ENCODE measurements at regions not wholly inside any gene's neighbourhood (a gene's known extent, or its start where the extent isn't known, plus 50 kb on each side); places are given as distances from the start of the nearest gene placed in this dataset.

- DNase-seq (ENCODE audit: low read depth in 1 of 2, low spot score in 2 of 2) = no peak
- H3K27me3 ChIP-seq (replicated peaks) = no peaks in the 10 kb centered on the region
- H3K4me1 ChIP-seq (replicated peaks) = no peaks in the 10 kb centered on the region
- no peaks in the 10 kb centered on the region for H3K9me3 ChIP-seq (replicated peaks)
- no peaks in the 10 kb centered on the region for H3K36me3 ChIP-seq
- no peak overlapping the region for H3K4me3 ChIP-seq
- no peak overlapping the region for H3K27ac ChIP-seq
Observed at GRCh38 chr15:61621865-61622264, 392.8 kb upstream of the RORA start.

DNA sequence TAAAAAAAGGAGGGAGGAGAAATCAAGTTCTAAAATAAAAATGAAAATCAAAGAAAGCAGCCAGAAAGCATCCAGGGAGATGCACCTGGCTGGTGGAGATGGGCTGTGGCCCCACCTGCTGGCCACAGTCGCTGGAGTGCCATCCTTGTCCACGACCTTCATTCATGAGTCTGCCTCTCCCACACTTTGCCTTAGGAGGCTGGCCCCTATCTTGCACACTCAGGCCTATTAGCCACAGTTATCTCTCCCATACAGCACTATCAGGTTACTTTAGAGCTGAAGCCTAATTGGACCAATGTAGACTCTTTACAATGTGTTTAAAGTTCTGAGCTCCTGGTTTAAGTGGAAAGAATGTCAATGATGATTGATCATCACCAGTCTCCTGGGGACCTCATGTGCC is 392.0 kb upstream of the RORA start:
- H3K27ac ChIP-seq = no peak overlapping the region
- no peaks in the 10 kb centered on the region for H3K27me3 ChIP-seq (replicated peaks)
- no peak overlapping the region for H3K4me3 ChIP-seq
- H3K36me3 ChIP-seq = no peaks in the 10 kb centered on the region
- H3K4me1 ChIP-seq (replicated peaks) = no peaks in the 10 kb centered on the region
- no peak for DNase-seq (ENCODE audit: low read depth in 1 of 2, low spot score in 2 of 2)
- H3K9me3 ChIP-seq (replicated peaks) = no peaks in the 10 kb centered on the region

DNA sequence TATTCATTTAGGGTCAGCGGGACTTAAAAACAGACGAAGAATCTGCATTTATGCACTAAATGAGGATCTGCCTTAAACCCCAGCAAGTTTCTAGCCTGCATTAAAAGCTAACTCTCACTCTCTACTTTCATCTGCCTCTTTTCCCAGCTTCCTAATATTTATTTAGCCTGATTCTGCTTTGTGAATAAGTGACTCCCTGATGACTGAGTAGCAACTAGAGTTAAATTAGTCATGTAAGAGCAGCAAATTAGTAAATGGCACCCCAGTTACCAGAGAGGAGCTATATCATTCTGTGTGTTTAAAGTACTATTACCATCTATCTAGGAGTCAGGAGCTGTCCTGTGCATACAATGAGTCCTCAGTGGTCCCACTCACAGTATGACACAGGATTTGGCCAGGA is 391.0 kb upstream of the RORA start:
- no peak overlapping the region for H3K4me3 ChIP-seq
- H3K4me1 ChIP-seq (replicated peaks) = no peaks in the 10 kb centered on the region
- H3K27me3 ChIP-seq (replicated peaks) = no peaks in the 10 kb centered on the region
- H3K27ac ChIP-seq = no peak overlapping the region
- H3K9me3 ChIP-seq (replicated peaks) = no peaks in the 10 kb centered on the region
- no peaks in the 10 kb centered on the region for H3K36me3 ChIP-seq
- DNase-seq (ENCODE audit: low read depth in 1 of 2, low spot score in 2 of 2) = no peak

DNA sequence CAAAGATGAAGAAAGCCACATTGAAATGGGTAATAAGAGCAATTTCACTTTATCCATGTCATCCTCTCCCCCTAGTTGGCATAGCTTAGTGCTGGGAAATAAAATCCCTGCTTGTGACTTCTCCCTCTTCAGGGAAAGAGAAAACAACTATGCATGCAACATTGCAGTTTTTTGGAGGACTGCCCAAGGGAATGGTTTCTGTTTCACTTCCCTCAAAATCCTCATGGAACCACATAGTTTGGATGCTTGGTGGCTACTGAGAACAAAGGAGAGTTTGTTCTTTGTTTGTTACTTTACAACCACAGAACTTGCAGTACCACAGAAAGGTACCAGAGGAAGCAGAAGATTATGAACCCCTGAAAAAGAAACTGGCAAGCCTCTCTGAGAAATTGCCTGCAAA is 384.6 kb upstream of the RORA start:
- no peaks in the 10 kb centered on the region for H3K36me3 ChIP-seq
- H3K9me3 ChIP-seq (replicated peaks) = no peaks in the 10 kb centered on the region
- no peak for DNase-seq (ENCODE audit: low read depth in 1 of 2, low spot score in 2 of 2)
- H3K27me3 ChIP-seq (replicated peaks) = no peaks in the 10 kb centered on the region
- H3K4me3 ChIP-seq = no peak overlapping the region
- H3K27ac ChIP-seq = no peak overlapping the region
- no peaks in the 10 kb centered on the region for H3K4me1 ChIP-seq (replicated peaks)

DNA sequence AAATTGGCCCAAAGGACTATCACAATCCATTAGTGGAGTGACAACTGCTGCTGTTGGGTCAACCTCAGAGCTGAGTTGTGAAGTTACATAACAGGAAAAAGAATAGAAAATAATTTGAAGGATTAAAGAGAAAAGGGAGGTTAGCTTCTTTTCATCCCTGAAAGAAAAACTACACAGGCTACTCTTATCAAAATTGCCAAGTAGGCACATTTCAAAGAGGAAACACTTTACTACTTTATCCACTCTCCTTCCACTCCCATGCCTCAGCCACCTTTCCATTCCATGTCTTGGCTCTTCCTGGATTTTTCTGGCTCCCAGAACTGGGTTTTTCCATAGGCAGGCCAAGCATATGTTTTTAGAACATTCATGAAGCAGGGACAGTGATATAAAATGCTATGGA is 384.0 kb upstream of the RORA start:
- no peak overlapping the region for H3K4me3 ChIP-seq
- H3K27me3 ChIP-seq (replicated peaks) = no peaks in the 10 kb centered on the region
- DNase-seq (ENCODE audit: low read depth in 1 of 2, low spot score in 2 of 2) = no peak
- H3K9me3 ChIP-seq (replicated peaks) = no peaks in the 10 kb centered on the region
- no peaks in the 10 kb centered on the region for H3K36me3 ChIP-seq
- no peak overlapping the region for H3K27ac ChIP-seq
- H3K4me1 ChIP-seq (replicated peaks) = no peaks in the 10 kb centered on the region

DNA sequence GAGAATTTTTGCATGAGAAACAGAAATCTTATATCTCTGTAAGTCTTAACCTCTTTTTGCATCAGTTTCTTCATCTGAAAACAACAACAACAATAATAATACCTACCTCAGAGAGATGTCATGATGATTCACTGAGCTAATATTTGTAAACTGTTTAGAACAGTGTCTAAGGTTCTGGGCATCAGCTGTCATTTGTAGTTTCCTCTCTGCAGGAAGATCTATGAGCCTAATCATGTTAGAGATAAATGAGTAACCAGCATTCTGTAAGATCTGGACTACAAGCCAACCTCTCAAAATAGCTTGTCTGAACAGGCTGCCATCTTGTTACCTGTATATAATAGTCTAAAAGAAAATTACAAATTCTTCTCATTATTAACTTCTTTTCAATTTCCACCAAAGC is 383.0 kb upstream of the RORA start:
- no peaks in the 10 kb centered on the region for H3K4me1 ChIP-seq (replicated peaks)
- H3K4me3 ChIP-seq = no peak overlapping the region
- DNase-seq (ENCODE audit: low read depth in 1 of 2, low spot score in 2 of 2) = no peak
- no peaks in the 10 kb centered on the region for H3K27me3 ChIP-seq (replicated peaks)
- no peak overlapping the region for H3K27ac ChIP-seq
- H3K9me3 ChIP-seq (replicated peaks) = no peaks in the 10 kb centered on the region
- H3K36me3 ChIP-seq = no peaks in the 10 kb centered on the region

DNA sequence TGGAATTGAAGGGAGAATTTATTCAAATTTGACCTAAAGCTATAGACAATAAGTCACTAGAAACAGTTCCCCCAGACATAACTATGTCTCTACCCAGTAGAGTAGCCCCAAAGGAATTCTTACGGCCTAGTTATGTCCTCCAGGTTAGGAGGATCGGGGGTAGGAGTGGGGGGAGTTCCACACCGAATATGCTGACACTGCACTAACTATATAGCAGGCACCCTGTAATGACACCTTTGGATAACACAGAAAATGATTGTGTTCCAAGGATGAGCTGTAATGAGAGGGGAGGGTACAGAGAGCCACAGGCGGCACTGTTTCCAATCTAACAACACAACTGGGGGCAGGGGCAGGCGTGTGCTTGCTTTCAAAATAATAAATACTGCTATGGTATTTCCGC is 376.2 kb upstream of the RORA start:
- no peak overlapping the region for H3K4me3 ChIP-seq
- no peak overlapping the region for H3K27ac ChIP-seq
- no peaks in the 10 kb centered on the region for H3K4me1 ChIP-seq (replicated peaks)
- no peaks in the 10 kb centered on the region for H3K9me3 ChIP-seq (replicated peaks)
- no peaks in the 10 kb centered on the region for H3K36me3 ChIP-seq
- H3K27me3 ChIP-seq (replicated peaks) = no peaks in the 10 kb centered on the region
- no peak for DNase-seq (ENCODE audit: low read depth in 1 of 2, low spot score in 2 of 2)

GRCh38 chr15:61598655-61599054 is 369.6 kb upstream of the RORA start:
- no peaks in the 10 kb centered on the region for H3K9me3 ChIP-seq (replicated peaks)
- H3K4me1 ChIP-seq (replicated peaks) = no peaks in the 10 kb centered on the region
- H3K4me3 ChIP-seq = no peak overlapping the region
- DNase-seq (ENCODE audit: low read depth in 1 of 2, low spot score in 2 of 2) = no peak
- no peaks in the 10 kb centered on the region for H3K36me3 ChIP-seq
- peaks cover 8% of the 10 kb centered on the region for H3K27me3 ChIP-seq (replicated peaks)
- H3K27ac ChIP-seq = no peak overlapping the region

- Histone ChIP-seq H3K4me1 (replicated peaks) (no peaks in the 10 kb centered on the region), H3K27me3 (replicated peaks) (no peaks in the 10 kb centered on the region), H3K27ac (no peak overlapping the region), H3K4me3 (no peak overlapping the region), H3K36me3 (no peaks in the 10 kb centered on the region), H3K9me3 (replicated peaks) (no peaks in the 10 kb centered on the region)
- no peak for DNase-seq (ENCODE audit: low read depth in 1 of 2, low spot score in 2 of 2)
Observed at GRCh38 chr15:61584410-61584809, 355.3 kb upstream of the RORA start.

- H3K36me3 ChIP-seq = no peaks in the 10 kb centered on the region
Observed at GRCh38 chr15:61582092-61582491, 353.0 kb upstream of the RORA start.

GRCh38 chr15:61575597-61575996 is 346.5 kb upstream of the RORA start:
- Histone ChIP-seq H3K4me1 (replicated peaks) (no peaks in the 10 kb centered on the region), H3K4me3 (no peak overlapping the region), H3K27me3 (replicated peaks) (no peaks in the 10 kb centered on the region), H3K9me3 (replicated peaks) (no peaks in the 10 kb centered on the region), H3K27ac (no peak overlapping the region), H3K36me3 (no peaks in the 10 kb centered on the region)
- DNase-seq (ENCODE audit: low read depth in 1 of 2, low spot score in 2 of 2) = no peak

More at GRCh38 chr15:61582092-61582491, 353.0 kb upstream of the RORA start:
- H3K27ac ChIP-seq = no peak overlapping the region
- no peaks in the 10 kb centered on the region for H3K27me3 ChIP-seq (replicated peaks)
- H3K4me1 ChIP-seq (replicated peaks) = no peaks in the 10 kb centered on the region
- H3K9me3 ChIP-seq (replicated peaks) = no peaks in the 10 kb centered on the region
- no peak for DNase-seq (ENCODE audit: low read depth in 1 of 2, low spot score in 2 of 2)
- H3K4me3 ChIP-seq = no peak overlapping the region

DNA sequence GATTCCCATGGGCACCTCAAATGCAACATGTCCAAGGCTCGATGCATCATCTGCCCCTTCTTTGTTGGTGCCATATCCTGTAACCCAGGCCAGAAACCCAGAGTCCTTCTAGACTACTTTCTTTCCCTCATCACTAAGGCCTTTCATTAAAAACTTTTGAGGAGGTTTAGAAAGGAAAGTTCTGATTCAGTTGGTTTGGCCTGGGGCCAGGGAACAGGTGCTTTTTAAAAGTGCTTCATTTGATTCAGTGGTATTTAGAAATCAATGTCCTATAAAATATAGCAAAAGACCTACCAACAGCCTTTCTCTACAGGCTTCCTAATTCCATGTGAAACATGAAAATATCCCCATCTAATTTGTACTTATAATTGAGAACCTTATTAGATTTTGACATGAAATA is 341.9 kb upstream of the RORA start:
- H3K36me3 ChIP-seq = no peaks in the 10 kb centered on the region
- no peak overlapping the region for H3K4me3 ChIP-seq
- no peaks in the 10 kb centered on the region for H3K27me3 ChIP-seq (replicated peaks)
- H3K9me3 ChIP-seq (replicated peaks) = no peaks in the 10 kb centered on the region
- no peak overlapping the region for H3K27ac ChIP-seq
- no peaks in the 10 kb centered on the region for H3K4me1 ChIP-seq (replicated peaks)
- no peak for DNase-seq (ENCODE audit: low read depth in 1 of 2, low spot score in 2 of 2)

DNA sequence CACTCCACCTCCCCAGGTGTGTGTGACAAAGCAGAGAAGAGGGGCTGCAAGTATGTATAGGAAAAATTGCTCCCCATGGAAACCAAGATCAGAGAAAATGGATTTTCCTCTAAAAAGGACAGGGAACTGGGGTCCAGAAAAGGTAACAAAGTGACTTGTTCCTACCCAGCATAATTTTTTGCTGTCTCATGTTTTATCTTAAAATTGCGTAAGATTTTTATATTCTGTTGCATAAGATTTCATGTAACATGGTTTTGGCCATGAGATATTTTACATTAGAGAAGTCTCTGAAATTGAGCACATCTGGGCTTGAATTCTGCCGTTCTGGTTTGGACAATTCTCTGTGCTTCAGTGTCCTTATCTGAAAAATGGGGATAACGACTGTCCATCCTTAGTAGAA is 335.7 kb upstream of the RORA start:
- Histone ChIP-seq H3K4me1 (replicated peaks) (no peaks in the 10 kb centered on the region), H3K9me3 (replicated peaks) (no peaks in the 10 kb centered on the region), H3K27me3 (replicated peaks) (no peaks in the 10 kb centered on the region), H3K27ac (no peak overlapping the region), H3K36me3 (no peaks in the 10 kb centered on the region), H3K4me3 (no peak overlapping the region)
- DNase-seq (ENCODE audit: low read depth in 1 of 2, low spot score in 2 of 2) = no peak

DNA sequence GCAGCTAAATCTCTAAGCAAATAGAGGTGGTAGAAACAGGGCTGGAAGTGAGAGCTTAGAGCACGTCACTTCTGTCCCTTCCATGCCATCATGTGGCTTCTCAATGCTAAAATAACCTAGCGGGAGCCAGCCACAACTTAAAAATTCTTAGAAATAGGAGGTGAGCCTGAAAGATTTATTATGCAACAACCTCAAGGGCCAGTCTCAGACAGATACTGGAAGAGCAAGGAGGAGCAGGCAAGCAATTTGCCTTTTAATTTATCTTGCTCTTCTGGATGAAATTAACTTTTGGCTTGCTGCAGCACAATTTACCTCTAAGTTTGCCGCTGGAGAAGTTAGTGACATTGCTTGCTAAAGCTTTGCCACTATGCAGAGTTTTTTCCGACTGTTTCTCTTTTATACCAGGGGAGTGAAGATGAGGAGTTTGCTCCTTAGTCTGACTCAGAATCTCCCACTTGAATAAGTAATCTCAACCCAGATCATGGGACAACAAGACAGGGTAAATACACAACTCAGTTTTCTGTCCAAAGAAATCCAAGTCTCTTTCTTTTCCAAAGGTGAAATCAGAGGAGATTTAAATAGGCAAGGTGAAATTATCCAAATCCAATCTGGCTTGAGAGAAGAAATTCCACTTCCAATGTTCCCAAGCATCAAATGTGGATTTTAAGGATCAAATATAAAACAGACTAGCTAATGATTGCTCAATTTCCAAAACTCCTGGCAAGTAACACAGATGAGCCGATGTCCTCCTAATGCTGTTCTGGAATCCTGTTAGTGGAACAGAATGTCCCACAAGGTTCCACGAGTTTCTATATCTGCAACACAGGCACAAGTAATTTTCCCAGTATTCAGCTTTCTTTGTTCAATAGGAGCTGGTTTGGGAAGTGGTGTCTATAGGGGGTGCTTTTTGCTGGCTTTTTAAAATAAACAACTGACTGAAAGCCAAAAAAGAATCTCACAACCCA is 329.4 kb upstream of the RORA start:
- H3K4me3 ChIP-seq = no peak overlapping the region
- no peak for DNase-seq (ENCODE audit: low read depth in 1 of 2, low spot score in 2 of 2)
- no peaks in the 10 kb centered on the region; the same call in 1 of the 2 replicates for H3K9me3 ChIP-seq (replicated peaks)
- H3K27ac ChIP-seq = no peak overlapping the region
- H3K36me3 ChIP-seq = no peaks in the 10 kb centered on the region
- peaks cover 22% of the 10 kb centered on the region for H3K4me1 ChIP-seq (replicated peaks)
- H3K27me3 ChIP-seq (replicated peaks) = no peaks in the 10 kb centered on the region
